NCI-H524 treated with DMSO at 0.1 percent for 48 hours (cell line): ENCODE measurements at regions not wholly inside any gene's neighbourhood (a gene's known extent, or its start where the extent isn't known, plus 50 kb on each side); places are given as distances from the start of the nearest gene placed in this dataset.
"Not testable (repeated sequence)": the region's sequence is repeated elsewhere in the genome, so short reads cannot be mapped to it uniquely, and the experiment has no call there.

Source experiments
- DNase-seq: peaks from one replicate; lab custom pipeline; 2025; lab: John Stamatoyannopoulos, UW

- no peak for DNase-seq
Observed at GRCh38 chr6:144435602-144436426, 150.7 kb downstream of the UTRN start.

GRCh38 chr6:144437105-144437504 is 152.0 kb downstream of the UTRN start:
- DNase-seq = no peak

GRCh38 chr6:144438103-144438502 is 153.0 kb downstream of the UTRN start:
- no peak for DNase-seq

GRCh38 chr6:144439016-144439415 is 153.9 kb downstream of the UTRN start:
- DNase-seq = no peak

- not testable (repeated sequence) for DNase-seq
Observed at GRCh38 chr6:144441801-144442200, 156.7 kb downstream of the UTRN start.

GRCh38 chr6:144443157-144443556 is 158.0 kb downstream of the UTRN start:
- no peak for DNase-seq

GRCh38 chr6:144447472-144447871 is 162.3 kb downstream of the UTRN start:
- no peak for DNase-seq

GRCh38 chr6:144449218-144449617 is 164.1 kb downstream of the UTRN start:
- DNase-seq = no peak

- DNase-seq = no peak
Observed at GRCh38 chr6:144449911-144450597, 164.9 kb downstream of the UTRN start.

- no peak for DNase-seq
Observed at GRCh38 chr6:144460327-144461095, 175.4 kb downstream of the UTRN start.

- no peak for DNase-seq
Observed at GRCh38 chr6:144462058-144462457, 176.9 kb downstream of the UTRN start.

GRCh38 chr6:144466716-144467115 is 181.6 kb downstream of the UTRN start:
- DNase-seq = no peak

- peak; percentile 88 for DNase-seq
Observed at GRCh38 chr6:144467172-144467762, 182.1 kb downstream of the UTRN start.

GRCh38 chr6:144467921-144468320 is 182.8 kb downstream of the UTRN start:
- no peak for DNase-seq

- DNase-seq = peak; percentile 6
Observed at GRCh38 chr6:144468709-144469108, 183.6 kb downstream of the UTRN start.

- no peak for DNase-seq
Observed at GRCh38 chr6:144469144-144469575, 184.0 kb downstream of the UTRN start.

- DNase-seq = not testable (repeated sequence)
Observed at GRCh38 chr6:144470201-144470600, 185.1 kb downstream of the UTRN start.

GRCh38 chr6:144471986-144472385 is 186.9 kb downstream of the UTRN start:
- no peak for DNase-seq

GRCh38 chr6:144474290-144474689 is 189.2 kb downstream of the UTRN start:
- peak; percentile 95 for DNase-seq

- DNase-seq = peak; percentile 90
Observed at GRCh38 chr6:144474904-144475303, 189.8 kb downstream of the UTRN start.

- DNase-seq = no peak
Observed at GRCh38 chr6:144475411-144475810, 190.3 kb downstream of the UTRN start.

GRCh38 chr6:144476286-144476685 is 191.2 kb downstream of the UTRN start:
- no peak for DNase-seq
